Ecto neural progenitor cell (in vitro differentiated cells): ENCODE measurements at regions not wholly inside any gene's neighbourhood (a gene's known extent, or its start where the extent isn't known, plus 50 kb on each side); places are given as distances from the start of the nearest gene placed in this dataset.

Experiments used
- DNase-seq: peaks from one replicate; pipeline ENCODE4 v3.0.0-alpha.2; 2018; ENCODE audit warnings: low spot score

DNA sequence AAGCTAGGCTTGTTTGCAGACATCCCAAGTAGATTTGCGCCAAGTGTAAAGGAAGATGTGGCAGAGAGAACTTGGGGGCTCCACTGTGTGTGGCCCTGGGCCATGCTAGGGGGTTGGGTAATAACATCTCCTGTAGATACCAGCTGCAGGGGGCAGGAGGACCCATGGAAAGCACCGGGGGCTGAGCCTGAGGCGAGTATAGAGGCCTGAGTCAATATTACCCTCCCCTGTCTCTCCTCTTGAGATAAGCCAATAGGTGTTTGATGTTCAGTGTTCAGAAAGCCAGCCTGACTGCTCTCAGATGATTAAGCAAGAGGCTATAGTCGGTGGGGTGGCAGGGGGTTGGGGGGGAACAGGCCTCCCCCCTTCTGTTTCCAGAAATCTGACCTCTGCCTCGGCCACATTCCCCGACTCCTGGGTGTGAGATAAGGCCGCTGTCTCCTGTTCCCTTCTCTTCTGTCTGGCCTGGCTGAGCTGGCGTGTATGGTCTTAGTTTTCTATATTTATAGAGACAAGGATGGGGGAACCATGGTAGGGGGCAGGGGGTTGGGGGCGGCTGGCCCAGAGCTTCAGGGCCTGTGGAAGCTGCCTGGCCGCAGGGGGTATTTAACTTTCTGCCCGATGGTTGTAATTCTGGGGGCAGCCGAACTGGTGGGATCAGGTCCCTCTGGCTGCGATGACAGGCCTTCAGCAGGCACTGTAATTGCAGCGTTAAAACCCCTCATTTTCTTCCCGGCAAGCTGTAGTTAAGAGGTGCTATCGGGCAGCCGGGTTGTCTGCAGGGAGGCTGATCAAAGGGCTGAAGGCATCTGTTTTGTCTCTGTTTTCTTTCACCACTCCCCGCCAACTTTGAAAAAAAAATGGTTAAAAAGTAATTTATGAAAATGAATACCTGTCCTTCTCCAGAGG lies 292.0 kb downstream of the NSG2 start:
- peak; percentile 63 for DNase-seq

DNA sequence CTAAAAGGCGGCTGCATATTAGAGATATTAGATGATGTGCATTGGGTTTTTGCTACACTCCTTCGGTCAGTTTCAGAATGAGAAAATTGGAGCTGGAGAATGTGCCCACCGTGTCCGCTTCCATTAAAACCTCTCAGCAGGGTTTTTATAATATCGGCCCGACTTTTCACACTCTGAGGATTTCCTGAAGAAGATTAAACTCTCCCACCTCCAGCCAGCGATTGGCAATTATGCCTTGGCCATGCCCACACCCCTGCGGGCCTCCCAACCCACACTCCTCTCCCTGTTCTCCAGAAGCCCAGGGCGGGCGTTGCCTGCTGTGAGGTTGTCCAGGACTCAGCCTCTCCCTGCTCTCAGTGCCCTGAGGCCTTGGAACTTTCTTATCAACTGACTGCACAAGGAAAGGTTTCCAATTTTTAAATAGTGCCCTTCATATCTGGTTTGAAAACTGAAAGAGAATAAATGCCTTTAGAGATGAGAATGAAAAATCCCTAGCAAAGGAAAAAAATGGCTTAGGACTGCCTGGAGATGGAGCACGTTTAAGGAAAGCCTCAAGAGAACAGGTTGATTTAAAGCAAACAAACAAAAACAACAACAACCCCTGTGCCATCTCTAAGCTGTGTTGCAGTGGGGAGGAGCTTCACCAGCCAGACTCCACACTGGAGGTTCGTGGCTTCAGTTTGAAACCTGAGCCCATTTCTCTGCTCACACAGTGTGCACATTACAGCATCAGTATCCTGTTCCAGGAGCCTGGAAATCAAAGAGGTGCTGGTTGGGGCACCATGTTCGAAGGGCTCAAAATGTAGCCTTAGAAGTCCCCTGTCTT lies 292.9 kb downstream of the NSG2 start:
- peak; percentile 71 for DNase-seq

DNA sequence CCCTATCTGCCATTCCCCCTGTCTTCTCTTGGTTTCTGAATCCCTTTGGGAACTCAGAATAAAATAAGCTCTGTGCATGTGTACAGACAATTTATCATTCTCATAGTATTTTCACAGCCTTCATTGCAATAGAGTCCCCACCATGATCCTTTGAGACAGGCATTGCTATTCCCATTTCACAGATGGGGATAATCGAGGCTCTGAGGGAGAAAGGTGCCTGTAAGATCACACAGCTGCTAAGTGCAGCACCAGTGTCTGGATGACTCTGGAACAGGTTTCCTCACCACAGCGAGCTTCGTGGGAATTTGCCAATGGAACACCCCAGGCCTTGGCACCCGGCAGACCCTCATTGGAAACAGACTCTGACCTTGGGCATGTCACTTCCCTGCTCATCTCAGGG lies 293.6 kb downstream of the NSG2 start:
- DNase-seq: no peak

DNA sequence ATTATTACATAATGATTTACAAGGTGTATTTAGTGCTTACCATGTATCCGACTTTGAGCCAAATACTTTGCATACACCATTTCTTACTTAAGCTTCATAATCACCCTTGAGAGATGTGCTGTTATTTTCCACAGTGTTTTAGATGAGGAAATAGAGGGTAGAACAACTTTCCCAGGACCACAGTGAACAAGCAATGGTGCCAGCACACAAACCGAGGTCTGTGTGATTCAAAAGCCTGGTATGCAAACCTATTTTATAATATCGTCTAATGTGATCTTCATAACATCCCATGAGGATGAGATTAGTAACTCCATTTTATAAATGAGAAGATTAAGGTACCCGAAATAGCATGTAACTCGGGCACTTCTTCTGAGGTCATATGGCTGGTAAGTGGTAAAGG lies 294.7 kb downstream of the NSG2 start:
- DNase-seq: no peak

DNA sequence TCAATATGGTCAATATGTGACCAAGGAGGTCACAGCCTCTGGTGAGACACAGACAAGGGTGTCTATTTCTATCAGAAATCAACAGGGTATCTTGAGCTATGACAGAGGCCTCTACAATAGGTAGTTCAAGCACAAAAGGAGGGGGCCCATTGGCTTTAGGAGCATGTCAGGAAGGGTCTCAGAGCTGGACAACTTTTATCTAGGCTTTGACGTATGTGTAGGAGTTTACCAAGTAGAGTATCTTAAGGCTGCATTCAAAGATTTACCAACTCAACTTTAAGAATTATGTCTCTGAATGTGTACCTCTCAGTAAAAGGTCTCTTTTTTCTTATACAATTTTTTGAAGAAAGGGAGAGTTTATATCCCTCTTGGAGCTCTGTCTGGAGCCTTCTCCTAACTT lies 297.2 kb downstream of the NSG2 start:
- no peak for DNase-seq

DNA sequence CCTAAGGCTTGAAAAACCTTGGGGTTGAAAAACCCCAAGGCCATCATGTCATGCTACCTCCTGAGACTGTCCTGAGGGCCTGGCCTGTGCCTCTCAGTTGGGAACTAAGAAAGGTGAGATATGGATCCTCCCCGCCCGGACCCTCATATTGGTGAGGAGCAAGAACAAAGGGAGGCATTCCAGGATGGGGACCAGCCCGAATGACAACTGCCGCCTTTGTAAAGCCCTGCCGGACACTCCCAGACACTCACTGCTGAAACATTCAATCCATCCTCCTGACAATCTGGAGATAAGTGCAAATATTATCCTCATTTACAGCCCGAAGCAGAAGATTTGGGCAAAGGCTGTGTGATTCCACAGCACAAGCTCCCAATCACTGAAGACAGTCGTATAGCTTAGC lies 298.3 kb downstream of the NSG2 start:
- no peak for DNase-seq

DNA sequence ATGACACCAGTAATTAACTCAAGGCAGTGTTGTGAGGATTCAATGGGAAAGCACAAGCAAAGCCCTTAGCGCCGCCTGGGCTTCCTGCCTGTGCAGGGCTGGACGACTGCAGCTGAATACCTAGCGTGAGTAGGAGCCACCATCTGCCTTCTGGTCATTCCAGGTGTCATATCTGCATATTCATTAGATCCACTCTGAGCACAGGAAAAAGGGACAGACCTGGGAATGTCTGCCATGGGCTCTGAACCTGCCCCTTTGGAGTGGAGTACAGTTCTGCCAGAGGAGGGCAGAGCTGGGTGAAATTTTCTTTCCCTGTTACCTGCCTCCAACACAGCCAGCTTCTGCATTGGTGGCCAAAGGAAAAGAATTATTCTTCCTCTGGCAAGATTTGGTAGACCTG lies 298.8 kb downstream of the NSG2 start:
- no peak for DNase-seq

DNA sequence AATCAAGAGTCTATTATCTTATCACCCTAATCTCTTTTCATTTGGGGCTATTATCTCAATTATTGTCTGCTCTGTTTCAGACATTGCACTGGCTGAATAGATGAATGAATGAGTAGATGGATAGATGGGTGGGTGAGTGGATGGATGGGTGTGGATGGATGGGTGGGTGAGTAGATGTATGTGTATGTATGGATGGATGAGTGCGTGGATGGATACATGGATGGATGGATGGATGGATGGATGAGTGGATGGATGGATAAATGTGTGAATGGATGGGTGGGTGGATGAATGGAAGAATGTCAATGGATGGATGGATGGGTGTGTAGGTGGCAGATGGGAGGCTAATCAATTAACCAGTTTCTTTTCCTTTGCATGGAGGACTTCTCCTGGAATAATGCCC lies 301.7 kb downstream of the NSG2 start:
- DNase-seq: no peak

DNA sequence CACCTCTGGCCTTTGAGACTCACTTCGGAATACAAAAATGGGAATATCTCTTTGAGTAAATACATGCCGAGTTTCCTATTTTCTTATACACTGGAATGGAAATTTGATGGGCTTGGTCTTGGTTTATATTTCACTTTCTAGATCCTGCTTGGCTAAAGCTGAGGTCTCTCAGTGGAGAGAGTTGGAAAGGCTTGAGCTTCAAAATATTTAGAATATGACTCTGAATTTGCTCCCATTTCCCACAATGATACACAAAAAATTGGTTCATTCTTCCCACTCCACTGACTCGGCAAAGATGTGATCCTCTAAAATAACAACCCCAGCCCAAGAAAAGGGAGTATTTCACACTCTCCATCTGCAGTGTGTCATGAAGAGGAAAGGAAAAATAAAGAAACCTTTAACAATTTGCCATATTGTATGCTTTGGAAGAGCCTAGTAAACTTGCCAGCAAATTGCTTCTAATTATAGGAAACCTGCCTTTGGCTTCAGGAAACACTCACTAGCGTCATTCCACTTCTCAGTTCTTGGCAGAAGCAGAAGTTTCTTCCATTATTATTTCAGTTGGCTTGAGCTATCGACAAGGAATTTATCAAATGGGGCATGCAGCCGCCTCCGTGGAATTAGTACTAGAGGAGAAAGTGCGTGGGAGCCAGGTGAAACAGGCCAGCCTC lies 302.9 kb downstream of the NSG2 start:
- DNase-seq: no peak

DNA sequence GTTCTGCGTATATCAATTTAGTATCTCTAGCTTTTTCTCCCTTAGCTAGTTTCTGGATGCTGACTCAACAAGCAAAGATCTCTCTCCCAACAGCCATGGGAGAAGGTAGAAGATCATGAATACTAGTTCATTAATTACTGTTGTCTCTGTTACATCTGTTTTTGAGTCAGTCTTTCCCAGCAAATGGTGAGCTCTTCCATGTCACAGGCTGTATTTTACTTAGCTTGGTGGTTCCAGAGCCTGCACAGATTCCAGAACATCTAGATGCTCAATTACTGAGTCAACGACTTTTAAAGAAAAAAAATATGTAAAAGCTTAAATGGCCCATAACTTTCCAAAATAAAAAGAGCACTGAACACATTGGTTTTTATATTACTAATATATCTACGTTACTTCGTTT lies 307.2 kb downstream of the NSG2 start:
- DNase-seq: no peak

DNA sequence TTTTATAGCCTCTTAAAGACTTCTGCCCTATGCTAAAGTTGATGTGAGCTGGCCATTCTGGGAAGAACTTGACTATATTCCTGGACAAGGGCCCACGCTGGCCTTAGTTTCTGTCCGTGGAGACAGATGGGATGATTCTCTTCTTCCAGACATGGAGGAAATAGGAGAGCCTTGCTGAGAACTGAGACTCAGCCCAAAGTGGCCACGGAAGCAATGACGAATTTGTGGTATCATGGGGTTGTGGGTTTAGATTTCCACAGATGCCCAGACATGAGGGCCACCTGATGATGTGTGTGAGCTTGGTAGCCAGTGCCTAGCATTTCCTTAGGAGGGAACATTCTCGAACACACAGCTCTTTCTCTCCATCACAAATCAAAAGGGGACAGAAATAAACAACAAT lies 309.1 kb downstream of the NSG2 start:
- DNase-seq: no peak

DNA sequence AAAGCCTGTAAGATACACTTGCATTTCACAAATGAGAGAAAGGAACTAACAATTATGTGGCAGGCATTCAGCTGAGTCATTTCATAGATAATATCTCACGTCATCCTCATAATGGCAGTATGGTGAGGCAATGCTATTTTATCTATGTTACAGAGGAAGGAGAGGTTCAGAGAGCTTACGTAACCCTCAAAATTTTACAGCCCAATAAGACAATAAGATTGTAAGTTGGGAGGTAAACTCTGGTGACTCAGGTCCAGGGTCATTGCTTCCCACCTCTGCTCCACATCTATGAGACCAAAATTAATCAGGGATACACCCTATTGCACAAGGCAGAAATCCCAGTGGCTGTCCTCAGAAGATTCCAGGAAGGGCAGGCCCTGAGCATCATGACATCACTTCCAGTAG lies 309.7 kb downstream of the NSG2 start:
- DNase-seq: no peak

DNA sequence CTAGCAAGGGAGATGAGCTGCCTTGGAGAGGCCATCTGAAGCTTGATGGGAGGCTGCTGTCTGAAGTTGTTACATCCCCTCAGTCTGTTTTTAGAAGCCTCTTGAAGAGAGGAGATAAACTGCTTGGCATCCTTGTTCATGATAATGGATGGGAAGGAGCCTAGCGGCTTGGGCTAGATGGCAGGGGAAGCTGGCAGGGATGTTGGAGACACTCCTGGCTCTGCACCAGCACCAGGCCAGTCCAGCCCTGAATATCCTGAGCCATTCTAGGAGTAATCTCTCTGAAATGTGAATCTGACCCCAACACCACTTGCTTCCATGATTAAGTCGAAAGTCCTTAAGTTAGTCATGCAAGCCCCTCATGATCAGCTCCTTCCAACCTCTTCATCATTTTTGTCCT lies 310.5 kb downstream of the NSG2 start:
- DNase-seq: no peak

DNA sequence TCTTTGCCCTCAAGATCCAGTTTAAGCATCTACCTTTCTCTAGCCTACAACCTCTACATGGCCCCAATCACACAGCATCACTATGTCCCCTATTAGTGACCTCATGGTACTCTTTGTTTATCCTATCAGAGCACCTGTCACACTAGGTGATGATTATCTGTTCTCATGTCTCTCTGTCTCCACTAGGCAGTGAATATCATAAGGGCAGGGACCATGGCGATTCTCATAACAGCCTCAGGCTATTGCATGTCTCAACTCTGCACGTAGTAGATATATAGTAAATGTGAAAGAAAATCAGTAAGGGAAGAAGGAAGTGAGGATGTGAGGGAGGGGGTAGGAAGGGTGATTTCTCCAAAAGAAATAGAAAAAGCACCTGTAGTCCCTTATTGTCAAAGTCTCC lies 311.0 kb downstream of the NSG2 start:
- DNase-seq: no peak

DNA sequence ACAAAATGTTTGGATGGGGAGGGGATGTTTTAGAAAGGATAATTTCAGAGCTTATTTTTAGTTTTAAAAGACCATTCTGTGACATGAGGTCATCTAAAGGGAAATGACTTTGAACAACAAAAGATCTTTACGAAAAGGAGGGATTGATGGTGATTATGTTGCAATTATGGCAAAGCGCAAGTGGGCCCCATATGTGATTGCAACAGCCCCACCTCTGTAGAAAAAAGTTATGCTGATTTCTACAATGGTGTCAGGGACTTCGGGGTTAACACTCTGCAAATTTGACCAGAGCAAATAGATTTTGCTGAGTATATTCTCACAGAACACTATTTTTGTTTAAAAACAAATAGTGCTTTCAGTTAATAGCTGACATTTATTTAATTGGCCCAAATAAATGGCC lies 312.8 kb downstream of the NSG2 start:
- no peak for DNase-seq

DNA sequence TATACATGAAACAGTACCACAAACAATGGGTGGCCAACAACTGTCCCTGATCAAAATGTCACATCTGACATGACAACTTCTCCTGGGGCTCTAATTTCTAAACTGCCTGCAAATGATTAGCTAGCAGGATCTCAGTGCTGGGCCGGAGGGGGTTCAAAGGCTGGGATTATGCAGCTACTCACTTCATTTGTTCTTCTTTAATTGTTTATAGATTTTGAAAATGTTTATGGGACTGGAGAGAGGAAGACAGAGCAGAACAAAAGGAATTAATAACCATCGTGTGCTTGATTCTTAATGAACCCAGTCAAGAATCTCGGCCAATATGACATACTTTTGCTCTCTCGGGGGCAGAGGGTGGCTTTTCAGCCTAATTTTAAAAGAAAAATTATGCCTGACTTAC lies 313.6 kb downstream of the NSG2 start:
- DNase-seq: no peak

DNA sequence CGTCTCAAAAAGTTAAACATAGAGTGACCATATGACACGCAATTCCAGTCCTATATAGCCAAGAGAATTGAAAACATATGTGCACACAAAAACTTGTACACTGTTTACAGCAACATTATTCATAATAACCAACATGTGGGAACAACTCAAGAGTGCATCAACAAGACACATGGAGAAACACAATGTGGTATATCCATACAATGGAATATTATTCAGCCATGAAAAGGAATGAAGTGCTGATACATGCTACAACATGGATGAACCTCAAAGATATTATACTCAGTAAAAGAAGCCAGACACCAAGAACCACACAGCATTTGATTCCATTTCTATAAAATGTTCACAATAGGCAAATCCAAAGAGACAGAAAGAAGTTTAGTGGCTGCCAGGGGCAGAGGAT lies 317.0 kb downstream of the NSG2 start:
- no peak for DNase-seq

DNA sequence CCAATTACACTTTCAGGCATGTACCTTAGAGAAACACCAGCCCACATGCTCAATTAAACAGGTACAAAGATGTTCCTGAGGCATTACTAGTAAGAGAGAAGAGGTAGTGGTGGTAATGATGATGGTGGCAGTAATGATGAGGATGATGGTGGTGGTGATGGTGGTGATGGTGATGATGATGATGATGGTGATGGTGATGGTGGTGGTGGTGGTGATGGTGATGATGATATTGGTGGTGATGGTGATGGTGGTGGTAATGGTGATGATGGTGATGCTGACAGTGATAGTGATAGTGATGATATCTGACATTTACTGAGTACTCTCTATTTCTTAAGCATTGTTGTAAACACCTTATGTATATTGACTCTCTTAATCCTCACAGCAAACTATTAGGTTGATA lies 318.4 kb downstream of the NSG2 start:
- DNase-seq: no peak

DNA sequence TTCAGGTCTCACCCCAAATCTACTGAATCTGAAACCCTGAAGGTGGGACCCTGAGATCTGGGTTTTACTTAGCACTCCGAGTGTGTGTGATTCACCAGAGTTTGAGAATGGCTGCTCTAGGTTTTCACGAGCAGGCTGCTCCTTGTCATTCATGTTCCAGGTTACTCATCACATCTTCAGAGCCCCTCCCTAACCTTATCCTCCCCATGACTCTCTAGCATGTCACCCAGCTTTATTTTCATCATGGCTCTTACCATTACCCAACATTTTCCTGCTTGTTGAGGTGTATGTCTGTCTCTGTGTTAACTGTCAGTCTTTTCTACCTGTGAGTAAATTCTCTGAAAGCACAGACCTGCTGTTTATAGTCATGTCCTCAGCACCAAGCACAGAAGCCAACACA lies 319.2 kb downstream of the NSG2 start:
- no peak for DNase-seq

DNA sequence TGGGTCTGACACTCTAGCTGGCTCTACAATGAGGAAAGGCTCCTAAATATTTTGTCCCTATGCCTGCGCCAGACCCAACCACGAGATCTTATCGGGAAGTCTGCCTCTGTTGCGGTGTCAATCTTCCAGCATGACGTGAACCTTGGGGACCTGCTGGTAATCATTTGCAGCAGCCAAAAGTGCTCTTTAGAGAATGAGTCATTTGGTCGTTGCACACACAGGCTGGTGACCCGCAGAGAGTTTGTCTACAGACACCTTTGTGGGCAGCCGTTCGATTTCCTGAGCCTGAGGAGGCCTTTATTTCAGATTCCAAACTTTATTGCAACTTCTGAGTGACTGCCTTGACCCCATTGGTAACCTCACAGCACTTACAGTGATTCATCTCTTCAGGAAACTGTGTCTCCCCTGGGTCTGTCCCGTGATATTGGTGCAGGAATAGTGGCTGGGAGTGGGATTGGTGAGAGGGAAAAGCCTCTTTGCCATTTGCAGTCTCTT lies 326.1 kb downstream of the NSG2 start:
- no peak for DNase-seq

DNA sequence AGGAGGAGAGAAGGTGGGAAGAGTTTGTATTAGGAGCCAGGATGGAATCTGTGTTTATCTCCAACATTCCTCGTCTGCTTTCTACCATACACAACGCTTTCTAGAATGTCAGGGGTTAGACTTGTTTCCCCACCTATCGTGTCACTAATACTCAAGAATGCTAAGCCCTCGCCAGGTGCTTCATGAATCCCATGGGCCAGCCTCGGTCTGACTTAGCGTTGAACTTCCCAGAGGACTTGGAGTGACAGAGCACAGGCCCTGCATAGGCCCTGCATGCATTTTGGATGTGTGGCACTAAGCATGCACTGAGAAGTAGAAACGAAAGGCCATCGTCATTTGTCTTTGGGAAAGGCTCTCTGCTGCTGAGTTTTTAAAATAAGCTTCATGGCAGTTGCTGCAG lies 328.7 kb downstream of the NSG2 start:
- no peak for DNase-seq

DNA sequence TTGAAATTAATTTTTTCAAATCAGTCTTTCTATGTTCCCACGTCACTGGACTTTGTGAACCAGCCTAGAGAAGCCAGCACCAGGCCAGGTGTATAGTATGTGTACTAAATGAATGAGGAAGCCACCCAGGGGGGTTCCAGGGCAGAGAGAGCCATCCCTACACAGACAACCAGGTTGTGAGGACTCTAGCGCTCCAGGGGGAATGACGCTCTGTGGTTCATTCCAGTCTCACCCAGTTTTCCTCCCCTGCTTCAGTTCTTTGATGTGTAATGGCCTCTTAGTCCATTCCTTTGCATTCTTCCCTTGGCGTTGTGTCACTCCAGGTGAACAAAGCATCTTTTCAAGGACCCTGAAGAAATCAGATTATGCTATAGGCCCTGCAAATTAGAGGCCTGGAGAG lies 330.6 kb downstream of the NSG2 start:
- no peak for DNase-seq
